SK-N-MC (cell line): ENCODE measurements at regions not wholly inside any gene's neighbourhood (a gene's known extent, or its start where the extent isn't known, plus 50 kb on each side); places are given as distances from the start of the nearest gene placed in this dataset.

Experiments
- EZH2 ChIP-seq: fragments of 200-600 bp; sonication (generic); IDR thresholded peaks from one replicate; pipeline ENCODE4 v1.6.1; 2017; ENCODE audit warnings: antibody characterized with exemption
- POLR2AphosphoS5 ChIP-seq: IDR thresholded peaks from 2 replicates; pipeline ENCODE4 v1.6.1; 2012; ENCODE audit warnings: mild to moderate bottlenecking, low read depth, low read length, borderline replicate concordance

DNA sequence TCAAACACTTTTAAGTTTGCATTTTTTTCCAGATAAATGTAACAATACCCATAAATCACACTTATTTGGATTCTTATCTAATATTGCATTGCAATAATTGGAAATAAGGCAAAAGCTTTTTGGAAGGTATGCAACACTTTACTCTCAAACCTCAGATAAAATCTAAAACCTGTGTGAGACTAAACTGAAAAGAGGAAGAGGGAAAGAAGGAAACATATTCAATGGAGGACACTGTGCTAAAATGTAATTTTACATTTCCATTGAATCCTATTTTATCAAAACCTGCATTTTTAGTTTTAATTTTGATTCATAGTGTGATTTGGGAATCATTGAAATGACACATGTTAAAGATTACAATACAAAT is 99.4 kb downstream of the HPGD start:
- TF ChIP-seq POLR2AphosphoS5 = no peak
- TF ChIP-seq EZH2 = no peak
